Esophagus muscularis mucosa (tissue), 4 donors: ENCODE measurements at regions not wholly inside any gene's neighbourhood (a gene's known extent, or its start where the extent isn't known, plus 50 kb on each side); places are given as distances from the start of the nearest gene placed in this dataset.
"Not testable (repeated sequence)": the region's sequence is repeated elsewhere in the genome, so short reads cannot be mapped to it uniquely, and the experiment has no call there.

Experiments used
- DNase-seq: peaks from one replicate; pipeline ENCODE4 v3.0.0-alpha.2; 2017; ENCODE audit errors: extremely low spot score
- H3K27ac ChIP-seq, 4 donors: fragments of 200-600 bp; sonication (generic); replicated peaks in 1 of 4; 1 replicate in 3 of 4; 2 replicates in 1 of 4; pipeline ENCODE4 v1.5.1; 2016 to 2019; ENCODE audit warnings: mild to moderate bottlenecking in 1 of 4
- H3K27me3 ChIP-seq, 4 donors: fragments of 200-600 bp; sonication (generic); one replicate each; pipeline versions ENCODE4 v1.5.1 to v1.6.0; 2016 to 2019
- H3K36me3 ChIP-seq, 4 donors: fragments of 200-600 bp; sonication (generic); one replicate each; pipeline ENCODE4 v1.5.1; 2016 to 2019
- H3K4me1 ChIP-seq, 4 donors: fragments of 200-600 bp; sonication (generic); one replicate each; pipeline ENCODE4 v1.5.1; 2016 to 2019
- H3K4me3 ChIP-seq, 4 donors: fragments of 200-600 bp; sonication (generic); 1 replicate in 2 of 4; 2 replicates in 2 of 4; pipeline ENCODE4 v1.5.1; 2016 to 2019; ENCODE audit warnings: mild to moderate bottlenecking in 4 of 4, moderate library complexity in 1 of 4
- H3K9me3 ChIP-seq, 4 donors: fragments of 200-600 bp; sonication (generic); 1 replicate in 3 of 4; 2 replicates in 1 of 4; pipeline ENCODE4 v1.5.1; 2016 to 2019
- CTCF ChIP-seq, 3 experiments: fragments of 200-600 bp in 2 of 3; fragments of 450-650 bp in 1 of 3; sonication (generic) in 2 of 3; IDR thresholded peaks; one replicate each; pipeline ENCODE4 v1.5.1; 2017 to 2019; ENCODE audit warnings: antibody characterized with exemption in 3 of 3, mild to moderate bottlenecking in 2 of 3, moderate library complexity in 1 of 3
- EP300 ChIP-seq: sonication (generic); formaldehyde crosslinking; IDR thresholded peaks from one replicate; pipeline ENCODE4 v1.6.1; 2017; ENCODE audit warnings: antibody characterized with exemption
- POLR2A ChIP-seq: fragments of 450-650 bp; IDR thresholded peaks from one replicate; pipeline ENCODE4 v1.6.1; 2017; ENCODE audit warnings: antibody characterized with exemption, moderate library complexity, mild to moderate bottlenecking, low read depth
- POLR2AphosphoS5 ChIP-seq, 2 donors: sonication (generic); formaldehyde crosslinking; IDR thresholded peaks; one replicate each; pipeline ENCODE4 v1.6.1; 2017; ENCODE audit warnings: antibody characterized with exemption in 2 of 2
- WGBS: methylation state at CpG from one replicate; pipeline ENCODE4 v1.1.5; 2018; 5-methylcytosine and 5-hydroxymethylcytosine counted together
- intact Hi-C: fragments of 100-400 bp; cut with DNase I; formaldehyde crosslinking; loops from one replicate; pipeline ENCODE4 v1.15.1; 2023

DNA sequence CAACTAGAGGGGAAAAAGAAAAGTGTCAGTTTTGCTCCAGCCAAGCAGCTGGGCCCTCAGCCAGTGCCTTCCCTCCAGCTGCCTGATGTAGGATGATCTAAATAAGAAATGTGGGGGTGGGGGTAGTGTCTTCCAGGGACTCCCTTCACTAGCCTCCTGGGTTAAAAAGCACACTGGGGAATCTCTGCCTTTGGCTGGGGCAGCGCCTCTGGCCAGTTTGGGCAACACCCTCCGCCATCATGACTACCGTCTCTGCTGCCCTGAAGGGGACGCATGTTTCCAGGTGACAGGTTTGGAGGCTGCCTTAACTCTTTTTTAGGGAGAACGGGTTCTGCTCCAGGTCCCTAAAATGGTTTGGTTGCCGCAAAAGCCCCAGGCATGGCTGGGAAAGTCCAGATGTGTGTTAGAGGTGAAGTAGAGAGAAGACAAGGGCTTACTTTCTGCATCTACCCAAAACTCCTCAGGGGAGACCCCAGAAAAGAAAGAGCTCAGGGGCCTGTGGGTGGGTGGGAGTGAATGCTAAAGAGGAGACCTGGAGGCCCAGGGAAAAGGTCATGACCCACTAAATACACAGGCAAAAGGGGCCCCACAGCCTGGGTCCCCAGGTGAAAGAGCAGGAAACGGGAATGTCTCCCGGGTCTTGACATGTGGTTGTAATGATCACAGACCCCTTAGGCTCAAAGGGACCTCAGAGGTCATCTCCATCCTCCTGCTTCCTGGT, 132.8 kb upstream of the CCND2 start:
- TF ChIP-seq EP300 (no peak), POLR2AphosphoS5 (IDR thresholded peaks at IDR 0.05) (no peak), CTCF (IDR thresholded peaks at IDR 0.05) (no peak), POLR2A (no peak)
- H3K36me3 ChIP-seq, result no peaks in the 10 kb centered on the region
- no peak overlapping the region for H3K27ac ChIP-seq
- no peak overlapping the region for H3K4me3 ChIP-seq
- intact Hi-C loops, result no loop called here
- H3K27me3 ChIP-seq, result peaks cover 0 to 12% (median 0%) of the 10 kb centered on the region in 4 donors
- no peaks in the 10 kb centered on the region for H3K9me3 ChIP-seq
- peaks cover 0 to 6% (median 0%) of the 10 kb centered on the region in 4 donors for H3K4me1 ChIP-seq
- WGBS, result 64% methylated on average over 5 of the region's 8 CpGs
- DNase-seq, result no peak

DNA sequence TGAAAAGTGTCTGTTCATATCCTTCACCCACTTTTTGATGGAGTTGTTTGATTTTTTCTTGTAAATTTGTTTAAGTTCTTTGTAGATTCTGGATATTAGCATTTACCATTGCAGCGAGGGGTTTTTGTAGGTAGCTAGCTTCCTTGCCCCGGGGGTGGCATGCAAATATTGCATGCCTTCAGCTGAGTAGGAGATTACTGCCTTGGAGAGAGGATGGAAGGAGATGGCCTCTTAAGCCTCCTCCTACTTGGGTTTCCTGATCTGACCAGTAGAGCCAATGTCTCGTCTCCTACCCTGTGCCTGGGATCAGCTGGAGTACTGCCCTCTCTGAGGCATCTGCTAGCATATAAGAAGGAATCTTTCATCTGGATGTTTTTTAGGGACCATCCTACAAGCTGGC, 134.4 kb upstream of the CCND2 start:
- WGBS, result 82% methylated on average over 3 of the region's 3 CpGs
- H3K9me3 ChIP-seq, result no peaks in the 10 kb centered on the region
- no peak for TF ChIP-seq POLR2A
- no peak for TF ChIP-seq EP300
- TF ChIP-seq CTCF (IDR thresholded peaks at IDR 0.05), result no peak
- no peak for TF ChIP-seq POLR2AphosphoS5 (IDR thresholded peaks at IDR 0.05)
- DNase-seq, result no peak
- H3K36me3 ChIP-seq, result no peaks in the 10 kb centered on the region
- peaks cover 3 to 15% (median 8%) of the 10 kb centered on the region in 4 donors for H3K4me1 ChIP-seq
- no peak overlapping the region for H3K27ac ChIP-seq
- H3K4me3 ChIP-seq, result no peak overlapping the region
- intact Hi-C loops, result no loop called here
- peaks cover 0 to 24% (median 0%) of the 10 kb centered on the region in 4 donors for H3K27me3 ChIP-seq

DNA sequence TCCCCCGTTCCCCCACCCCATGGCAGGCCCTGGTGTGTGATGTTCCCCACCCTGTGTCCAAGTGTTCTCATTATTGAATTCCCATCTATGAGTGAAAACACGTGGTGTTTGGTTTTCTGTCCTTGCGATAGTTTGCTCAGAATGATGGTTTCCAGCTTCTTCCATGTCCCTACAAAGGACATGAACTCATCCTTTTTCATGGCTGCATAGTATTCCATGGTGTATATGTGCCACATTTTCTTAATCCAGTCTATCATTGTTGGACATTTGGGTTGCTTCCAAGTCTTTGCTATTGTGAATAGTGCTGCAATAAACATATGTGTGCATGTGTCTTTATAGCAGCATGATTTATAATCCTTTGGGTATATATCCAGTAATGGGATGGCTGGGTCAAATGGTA, 135.0 kb upstream of the CCND2 start:
- intact Hi-C loops, DNase-seq, H3K27ac ChIP-seq, H3K9me3 ChIP-seq, H3K36me3 ChIP-seq, H3K4me3 ChIP-seq: not testable (repeated sequence)
- 93% methylated on average over 3 of the region's 3 CpGs for WGBS
- peaks cover 5 to 18% (median 9%) of the 10 kb centered on the region in 4 donors for H3K4me1 ChIP-seq
- peaks cover 0 to 24% (median 0%) of the 10 kb centered on the region in 4 donors for H3K27me3 ChIP-seq

GRCh38 chr12:4138051-4138450, 135.5 kb upstream of the CCND2 start:
- Histone ChIP-seq H3K36me3 (no peaks in the 10 kb centered on the region), H3K9me3 (no peaks in the 10 kb centered on the region), H3K27me3 (peaks cover 0 to 24% (median 0%) of the 10 kb centered on the region in 4 donors), H3K4me3 (no peak overlapping the region), H3K27ac (no peak overlapping the region), H3K4me1 (peaks cover 5 to 18% (median 9%) of the 10 kb centered on the region in 4 donors)
- DNase-seq, result no peak
- intact Hi-C loops, result no loop called here
- WGBS, result 75% methylated on average over 2 of the region's 2 CpGs
- TF ChIP-seq EP300 (no peak), CTCF (IDR thresholded peaks at IDR 0.05) (no peak), POLR2AphosphoS5 (IDR thresholded peaks at IDR 0.05) (no peak), POLR2A (no peak)

DNA sequence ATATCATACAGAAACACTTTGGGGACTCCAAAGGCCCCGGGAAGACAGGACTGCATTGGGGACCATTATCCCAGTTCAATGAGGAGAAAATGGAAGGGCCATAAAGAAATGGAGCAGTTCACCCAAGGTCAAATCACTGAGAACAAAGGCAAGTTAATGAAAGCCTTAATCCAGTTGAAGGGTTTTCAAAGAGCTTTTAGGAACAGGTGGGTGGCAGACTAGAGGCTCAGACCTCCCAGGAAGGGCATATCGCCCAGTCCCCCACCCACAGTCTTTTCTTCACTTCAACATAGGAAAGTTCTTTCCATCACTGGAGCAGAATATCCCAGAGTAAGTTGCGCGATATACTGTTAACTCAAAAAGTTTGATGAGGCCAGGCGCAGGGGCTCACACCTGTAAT, 136.1 kb upstream of the CCND2 start:
- Histone ChIP-seq H3K4me1 (peaks cover 5 to 18% (median 9%) of the 10 kb centered on the region in 4 donors), H3K9me3 (no peaks in the 10 kb centered on the region), H3K4me3 (no peak overlapping the region), H3K36me3 (no peaks in the 10 kb centered on the region), H3K27ac (no peak overlapping the region), H3K27me3 (peaks cover 0 to 27% (median 0%) of the 10 kb centered on the region in 4 donors)
- intact Hi-C loops, result no loop called here
- 90% methylated on average over 5 of the region's 5 CpGs for WGBS
- no peak for DNase-seq
- TF ChIP-seq EP300 (no peak), POLR2A (no peak), CTCF (IDR thresholded peaks at IDR 0.05) (no peak), POLR2AphosphoS5 (IDR thresholded peaks at IDR 0.05) (no peak)
